MM.1S (cell line): ENCODE measurements at regions not wholly inside any gene's neighbourhood (a gene's known extent, or its start where the extent isn't known, plus 50 kb on each side); places are given as distances from the start of the nearest gene placed in this dataset.

Experiments used
- DNase-seq: peaks from one replicate; pipeline ENCODE4 v3.0.0-alpha.2; 2015
- H2AFZ ChIP-seq: fragments of 300-600 bp; sonication (generic); 2 replicates; pipeline ENCODE4 v1.6.0; 2016; ENCODE audit warnings: antibody characterized with exemption, low read length
- H3F3A ChIP-seq: fragments of 300-600 bp; sonication (generic); 2 replicates; pipeline ENCODE4 v1.6.1; 2016; ENCODE audit warnings: mild to moderate bottlenecking, antibody characterized with exemption, low read length, moderate library complexity, mixed read lengths; ENCODE audit not compliant: insufficient read depth
- H3K27ac ChIP-seq: fragments of 300-600 bp; sonication (generic); 2 replicates; pipeline ENCODE4 v1.5.1; 2016; ENCODE audit warnings: mild to moderate bottlenecking, low read length
- H3K27me3 ChIP-seq: fragments of 300-600 bp; sonication (generic); replicated peaks from 2 replicates; pipeline ENCODE4 v1.6.0; 2016; ENCODE audit warnings: low read length; ENCODE audit not compliant: insufficient read depth
- H3K36me3 ChIP-seq: fragments of 300-600 bp; sonication (generic); replicated peaks from 2 replicates; pipeline ENCODE4 v1.6.1; 2016; ENCODE audit warnings: mild to moderate bottlenecking, low read length, mixed read lengths; ENCODE audit not compliant: insufficient read depth
- H3K4me1 ChIP-seq: fragments of 300-600 bp; sonication (generic); 2 replicates; pipeline ENCODE4 v1.6.1; 2016; ENCODE audit warnings: low read length, mixed read lengths
- H3K4me2 ChIP-seq: fragments of 300-600 bp; sonication (generic); 2 replicates; pipeline ENCODE4 v1.6.0; 2016; ENCODE audit warnings: low read depth, low read length
- H3K4me3 ChIP-seq: fragments of 300-600 bp; sonication (generic); 2 replicates; pipeline ENCODE4 v1.5.1; 2016; ENCODE audit warnings: low read length, mixed read lengths
- H3K79me2 ChIP-seq: fragments of 300-600 bp; sonication (generic); 2 replicates; pipeline ENCODE4 v1.6.1; 2016; ENCODE audit warnings: mixed run types, low read length, mixed read lengths
- H3K9ac ChIP-seq: fragments of 300-600 bp; sonication (generic); 2 replicates; pipeline ENCODE4 v1.6.1; 2016; ENCODE audit warnings: low read length, mixed read lengths
- H3K9me2 ChIP-seq: fragments of 300-600 bp; sonication (generic); replicated peaks from 2 replicates; pipeline ENCODE4 v1.6.1; 2016; ENCODE audit warnings: mild to moderate bottlenecking, low read length, mixed read lengths; ENCODE audit not compliant: insufficient read depth
- H3K9me3 ChIP-seq: fragments of 300-600 bp; sonication (generic); replicated peaks from 2 replicates; pipeline ENCODE4 v1.6.1; 2016; ENCODE audit warnings: mild to moderate bottlenecking, low read length, mixed read lengths; ENCODE audit not compliant: insufficient read depth
- H4K20me1 ChIP-seq: fragments of 300-600 bp; sonication (generic); 2 replicates; pipeline ENCODE4 v1.6.1; 2016; ENCODE audit warnings: mild to moderate bottlenecking, low read length, moderate library complexity, mixed read lengths; ENCODE audit not compliant: insufficient read depth
- EZH2 ChIP-seq: fragments of 300-600 bp; sonication (generic); optimal IDR thresholded peaks from 2 replicates; pipeline ENCODE3; 2017; ENCODE audit warnings: low read depth, mild to moderate bottlenecking, antibody characterized with exemption, low read length, mixed read lengths
- EZH2phosphoT487 ChIP-seq: fragments of 300-600 bp; sonication (generic); IDR thresholded peaks from 2 replicates; pipeline ENCODE4 v1.6.1; 2018; ENCODE audit warnings: antibody characterized with exemption, low read length
- TF ChIP-seq, protein P1 (sequence below): fragments of 300-600 bp; sonication (generic); IDR thresholded peaks from 2 replicates; pipeline ENCODE4 v1.5.1; 2016; ENCODE audit warnings: antibody characterized with exemption, low read length, mixed read lengths

DNA sequence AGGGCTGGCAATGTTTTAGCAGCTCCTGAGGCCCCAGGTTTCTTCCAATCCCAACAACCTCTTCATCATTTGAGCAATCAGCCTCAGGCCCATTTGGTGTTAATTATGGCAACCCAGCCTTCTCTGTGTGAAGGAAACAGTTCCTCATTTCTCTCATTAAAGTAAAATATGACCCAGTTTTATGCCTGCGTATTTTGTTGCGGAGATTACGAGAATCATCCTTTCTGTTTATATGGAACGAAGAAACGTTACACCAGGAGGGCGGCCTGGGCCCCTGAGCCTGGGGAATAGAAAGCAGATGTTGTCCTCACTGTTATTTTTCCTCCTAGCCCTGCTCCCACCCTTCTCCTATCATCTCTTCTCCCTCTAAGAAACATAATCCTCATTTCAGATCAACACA is 332.2 kb upstream of the USP24 start:
- Histone ChIP-seq H2AFZ (no peak overlapping the region), H3K27me3 (no peaks in the 10 kb centered on the region), H3K9me2 (no peaks in the 10 kb centered on the region), H3K27ac (no peak overlapping the region), H3K4me1 (no peaks in the 10 kb centered on the region), H4K20me1 (no peaks in the 10 kb centered on the region), H3K9ac (no peak overlapping the region), H3K9me3 (no peaks in the 10 kb centered on the region), H3F3A (no peaks in the 10 kb centered on the region), H3K79me2 (no peaks in the 10 kb centered on the region), H3K4me3 (no peak overlapping the region), H3K36me3 (no peaks in the 10 kb centered on the region), H3K4me2 (no peak overlapping the region)
- DNase-seq: no peak
- TF ChIP-seq EZH2phosphoT487 (no peak), EZH2 (no peak)
- TF ChIP-seq, protein P1, sequence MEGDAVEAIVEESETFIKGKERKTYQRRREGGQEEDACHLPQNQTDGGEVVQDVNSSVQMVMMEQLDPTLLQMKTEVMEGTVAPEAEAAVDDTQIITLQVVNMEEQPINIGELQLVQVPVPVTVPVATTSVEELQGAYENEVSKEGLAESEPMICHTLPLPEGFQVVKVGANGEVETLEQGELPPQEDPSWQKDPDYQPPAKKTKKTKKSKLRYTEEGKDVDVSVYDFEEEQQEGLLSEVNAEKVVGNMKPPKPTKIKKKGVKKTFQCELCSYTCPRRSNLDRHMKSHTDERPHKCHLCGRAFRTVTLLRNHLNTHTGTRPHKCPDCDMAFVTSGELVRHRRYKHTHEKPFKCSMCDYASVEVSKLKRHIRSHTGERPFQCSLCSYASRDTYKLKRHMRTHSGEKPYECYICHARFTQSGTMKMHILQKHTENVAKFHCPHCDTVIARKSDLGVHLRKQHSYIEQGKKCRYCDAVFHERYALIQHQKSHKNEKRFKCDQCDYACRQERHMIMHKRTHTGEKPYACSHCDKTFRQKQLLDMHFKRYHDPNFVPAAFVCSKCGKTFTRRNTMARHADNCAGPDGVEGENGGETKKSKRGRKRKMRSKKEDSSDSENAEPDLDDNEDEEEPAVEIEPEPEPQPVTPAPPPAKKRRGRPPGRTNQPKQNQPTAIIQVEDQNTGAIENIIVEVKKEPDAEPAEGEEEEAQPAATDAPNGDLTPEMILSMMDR: no peak

GRCh38 chr1:55546553-55546952 is 331.4 kb upstream of the USP24 start:
- no peak for TF ChIP-seq EZH2phosphoT487
- TF ChIP-seq EZH2: no peak
- TF ChIP-seq, protein P1: no peak
- Histone ChIP-seq H3K36me3 (no peaks in the 10 kb centered on the region), H3K27me3 (no peaks in the 10 kb centered on the region), H3F3A (no peaks in the 10 kb centered on the region), H3K9ac (no peak overlapping the region), H3K4me1 (no peaks in the 10 kb centered on the region), H3K9me3 (no peaks in the 10 kb centered on the region), H3K4me2 (no peak overlapping the region), H3K27ac (no peak overlapping the region), H4K20me1 (no peaks in the 10 kb centered on the region), H2AFZ (no peak overlapping the region), H3K4me3 (no peak overlapping the region), H3K9me2 (no peaks in the 10 kb centered on the region), H3K79me2 (no peaks in the 10 kb centered on the region)
- no peak for DNase-seq

- H3K9me2 ChIP-seq: no peaks in the 10 kb centered on the region
- H3K9me3 ChIP-seq: no peaks in the 10 kb centered on the region
- no peak for DNase-seq
- H3F3A ChIP-seq: no peaks in the 10 kb centered on the region
- no peaks in the 10 kb centered on the region for H3K4me1 ChIP-seq
- TF ChIP-seq EZH2phosphoT487: no peak
- no peak for TF ChIP-seq EZH2
- TF ChIP-seq, protein P1: no peak
- no peak overlapping the region for H3K4me2 ChIP-seq
- no peak overlapping the region for H2AFZ ChIP-seq
- no peak overlapping the region for H3K27ac ChIP-seq
- no peaks in the 10 kb centered on the region for H4K20me1 ChIP-seq
- H3K27me3 ChIP-seq: no peaks in the 10 kb centered on the region
- no peaks in the 10 kb centered on the region for H3K36me3 ChIP-seq
- H3K79me2 ChIP-seq: no peaks in the 10 kb centered on the region
- no peak overlapping the region for H3K4me3 ChIP-seq
- H3K9ac ChIP-seq: no peak overlapping the region
These were observed 329.7 kb upstream of the USP24 start for GRCh38 chr1:55544826-55545225.
